ENCODE measurements at regions not wholly inside any gene's neighbourhood (a gene's known extent, or its start where the extent isn't known, plus 50 kb on each side); places are given as distances from the start of the nearest gene placed in this dataset.

DNA sequence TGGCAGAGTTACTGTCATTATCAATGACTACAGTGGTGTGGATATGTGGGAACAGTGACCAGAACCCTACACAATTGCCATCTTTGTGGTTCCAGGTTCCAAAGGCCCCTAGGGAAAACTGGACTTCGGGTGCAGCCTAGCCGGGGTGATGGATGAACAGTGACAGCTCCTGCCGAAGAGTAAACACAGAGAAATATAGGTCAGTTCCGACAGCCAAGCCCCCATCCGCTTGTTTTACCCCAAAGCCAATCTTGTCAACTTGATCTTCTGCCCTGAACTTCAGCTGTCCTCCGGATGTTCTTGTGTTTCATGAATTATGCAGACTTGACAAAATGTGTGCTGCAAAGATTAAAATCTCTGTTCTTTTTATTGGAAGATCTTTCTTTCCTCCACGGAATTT, 200.4 kb upstream of the SRRM4 start:
- ATAC-seq (ENCODE audit: insufficient read depth, low FRiP score) (no peak), DNase-seq (no peak)
- Histone ChIP-seq H3K27ac (ENCODE audit: low read depth in 1 of 2, low read length in 1 of 2) (no peak overlapping the region), H3K9me3 (ENCODE audit: control insufficient read depth in 4 of 4, insufficient read depth in 3 of 4, low read length in 3 of 4) (peaks cover 0 to 4% (median 0%) of the 10 kb centered on the region in 4 donors), H3K9ac (ENCODE audit: insufficient read depth in 1 of 2, low read length in 2 of 2) (no peak overlapping the region), H3K4me3 (no peak overlapping the region), H3K4me1 (ENCODE audit: control insufficient read depth in 5 of 5, insufficient read depth in 5 of 5, low read length in 5 of 5) (no peaks in the 10 kb centered on the region), H3K27me3 (ENCODE audit: control insufficient read depth in 3 of 3, insufficient read depth in 3 of 3, low read length in 2 of 3) (no peaks in the 10 kb centered on the region), H3K36me3 (ENCODE audit: control insufficient read depth in 4 of 4, insufficient read depth in 4 of 4, low read length in 4 of 4) (no peaks in the 10 kb centered on the region)
- 41 to 49% methylated on average over 7 of the region's 7 CpGs for WGBS, 2 donors
- TF ChIP-seq, protein P1, sequence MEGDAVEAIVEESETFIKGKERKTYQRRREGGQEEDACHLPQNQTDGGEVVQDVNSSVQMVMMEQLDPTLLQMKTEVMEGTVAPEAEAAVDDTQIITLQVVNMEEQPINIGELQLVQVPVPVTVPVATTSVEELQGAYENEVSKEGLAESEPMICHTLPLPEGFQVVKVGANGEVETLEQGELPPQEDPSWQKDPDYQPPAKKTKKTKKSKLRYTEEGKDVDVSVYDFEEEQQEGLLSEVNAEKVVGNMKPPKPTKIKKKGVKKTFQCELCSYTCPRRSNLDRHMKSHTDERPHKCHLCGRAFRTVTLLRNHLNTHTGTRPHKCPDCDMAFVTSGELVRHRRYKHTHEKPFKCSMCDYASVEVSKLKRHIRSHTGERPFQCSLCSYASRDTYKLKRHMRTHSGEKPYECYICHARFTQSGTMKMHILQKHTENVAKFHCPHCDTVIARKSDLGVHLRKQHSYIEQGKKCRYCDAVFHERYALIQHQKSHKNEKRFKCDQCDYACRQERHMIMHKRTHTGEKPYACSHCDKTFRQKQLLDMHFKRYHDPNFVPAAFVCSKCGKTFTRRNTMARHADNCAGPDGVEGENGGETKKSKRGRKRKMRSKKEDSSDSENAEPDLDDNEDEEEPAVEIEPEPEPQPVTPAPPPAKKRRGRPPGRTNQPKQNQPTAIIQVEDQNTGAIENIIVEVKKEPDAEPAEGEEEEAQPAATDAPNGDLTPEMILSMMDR (IDR thresholded peaks at IDR 0.05; ENCODE audit: control extremely low read depth, extremely low read depth), result no peak

DNA sequence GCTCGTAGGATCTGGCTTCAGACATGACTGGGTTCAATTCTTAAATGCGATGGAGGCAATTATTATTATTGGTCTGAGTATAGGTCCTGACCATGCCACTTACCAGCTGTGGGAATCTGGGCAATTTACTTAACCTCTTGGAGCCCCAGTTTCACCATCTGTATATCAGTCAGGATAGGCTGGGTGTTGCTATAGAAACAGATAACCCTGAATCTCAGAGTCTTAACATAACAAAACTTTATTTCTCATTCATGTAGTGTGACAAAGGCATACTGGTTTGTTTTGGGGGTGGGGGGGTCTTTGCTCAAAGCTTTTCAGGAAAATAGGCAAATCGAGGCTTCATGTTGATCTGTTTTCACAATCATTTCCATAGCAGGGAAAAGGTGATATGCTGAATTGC, 199.6 kb upstream of the SRRM4 start:
- TF ChIP-seq, protein P1 (IDR thresholded peaks at IDR 0.05; ENCODE audit: control extremely low read depth, extremely low read depth), result no peak
- no peak for ATAC-seq (ENCODE audit: insufficient read depth, low FRiP score)
- DNase-seq, result no peak

DNA sequence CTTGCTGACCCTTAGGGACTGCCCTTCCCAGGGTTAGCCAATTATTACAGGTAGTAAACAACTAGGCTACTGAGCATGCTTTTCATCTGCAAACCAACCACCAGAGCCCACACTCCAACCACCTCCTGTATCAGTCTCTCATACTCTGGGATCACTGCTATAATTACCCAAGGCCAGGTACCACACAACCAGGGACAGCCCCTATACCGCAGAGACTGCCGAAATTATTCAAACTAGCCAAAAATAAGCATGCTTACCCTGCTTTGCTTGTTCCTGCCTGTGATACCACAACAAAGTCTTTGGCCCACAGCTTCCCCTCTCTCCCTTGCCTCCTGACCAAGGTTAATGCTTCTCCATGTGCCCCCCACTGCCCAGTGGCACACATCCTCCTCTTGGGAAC, 197.6 kb upstream of the SRRM4 start:
- peaks cover 0 to 4% (median 0%) of the 10 kb centered on the region in 4 donors for H3K9me3 ChIP-seq (ENCODE audit: control insufficient read depth in 4 of 4, insufficient read depth in 3 of 4, low read length in 3 of 4)
- no peaks in the 10 kb centered on the region for H3K4me1 ChIP-seq (ENCODE audit: control insufficient read depth in 5 of 5, insufficient read depth in 5 of 5, low read length in 5 of 5)
- H3K36me3 ChIP-seq (ENCODE audit: control insufficient read depth in 4 of 4, insufficient read depth in 4 of 4, low read length in 4 of 4), result no peaks in the 10 kb centered on the region
- no peaks in the 10 kb centered on the region for H3K27me3 ChIP-seq (ENCODE audit: control insufficient read depth in 3 of 3, insufficient read depth in 3 of 3, low read length in 2 of 3)
- DNase-seq (no peak), ATAC-seq (ENCODE audit: insufficient read depth, low FRiP score) (no peak)
- no peak overlapping the region for H3K4me3 ChIP-seq
- WGBS, 2 donors, result 90 to 93% methylated on average over 2 of the region's 2 CpGs
- TF ChIP-seq, protein P1 (IDR thresholded peaks at IDR 0.05; ENCODE audit: control extremely low read depth, extremely low read depth), result no peak
- H3K27ac ChIP-seq (ENCODE audit: low read depth in 1 of 2, low read length in 1 of 2), result no peak overlapping the region
- no peak overlapping the region for H3K9ac ChIP-seq (ENCODE audit: insufficient read depth in 1 of 2, low read length in 2 of 2)

More for the DNA sequence above, 199.6 kb upstream of the SRRM4 start:
- Histone ChIP-seq H3K9ac (ENCODE audit: insufficient read depth in 1 of 2, low read length in 2 of 2) (no peak overlapping the region), H3K4me1 (ENCODE audit: control insufficient read depth in 5 of 5, insufficient read depth in 5 of 5, low read length in 5 of 5) (no peaks in the 10 kb centered on the region), H3K4me3 (no peak overlapping the region), H3K36me3 (ENCODE audit: control insufficient read depth in 4 of 4, insufficient read depth in 4 of 4, low read length in 4 of 4) (no peaks in the 10 kb centered on the region), H3K27ac (ENCODE audit: low read depth in 1 of 2, low read length in 1 of 2) (no peak overlapping the region), H3K27me3 (ENCODE audit: control insufficient read depth in 3 of 3, insufficient read depth in 3 of 3, low read length in 2 of 3) (no peaks in the 10 kb centered on the region), H3K9me3 (ENCODE audit: control insufficient read depth in 4 of 4, insufficient read depth in 3 of 4, low read length in 3 of 4) (peaks cover 0 to 4% (median 0%) of the 10 kb centered on the region in 4 donors)
- 65 to 73% methylated on average over 3 of the region's 3 CpGs for WGBS, 2 donors

GRCh38 chr12:118790578-118790977, 190.8 kb upstream of the SRRM4 start:
- H3K4me3 ChIP-seq, result no peak overlapping the region
- no peak for ATAC-seq (ENCODE audit: insufficient read depth, low FRiP score)
- TF ChIP-seq, protein P1 (IDR thresholded peaks at IDR 0.05; ENCODE audit: control extremely low read depth, extremely low read depth), result no peak

More at GRCh38 chr12:118790578-118790977, 190.8 kb upstream of the SRRM4 start:
- no peak for DNase-seq
- no peaks in the 10 kb centered on the region for H3K4me1 ChIP-seq (ENCODE audit: control insufficient read depth in 5 of 5, insufficient read depth in 5 of 5, low read length in 5 of 5)
- no peaks in the 10 kb centered on the region for H3K9me3 ChIP-seq (ENCODE audit: control insufficient read depth in 4 of 4, insufficient read depth in 3 of 4, low read length in 3 of 4)
- no peak overlapping the region for H3K9ac ChIP-seq (ENCODE audit: insufficient read depth in 1 of 2, low read length in 2 of 2)
- 80 to 97% methylated on average over 1 of the region's 1 CpG for WGBS, 2 donors
- no peaks in the 10 kb centered on the region for H3K27me3 ChIP-seq (ENCODE audit: control insufficient read depth in 3 of 3, insufficient read depth in 3 of 3, low read length in 2 of 3)
- no peak overlapping the region for H3K27ac ChIP-seq (ENCODE audit: low read depth in 1 of 2, low read length in 1 of 2)
- H3K36me3 ChIP-seq (ENCODE audit: control insufficient read depth in 4 of 4, insufficient read depth in 4 of 4, low read length in 4 of 4), result no peaks in the 10 kb centered on the region

Data from lung (tissue), 11 donors.